IMR-90 (cell line): ENCODE measurements at regions not wholly inside any gene's neighbourhood (a gene's known extent, or its start where the extent isn't known, plus 50 kb on each side); places are given as distances from the start of the nearest gene placed in this dataset.

Experiments used
- ATAC-seq: fragments of 200-7000 bp; cut with Tn5 transposase; 2 replicates; pipeline ENCODE4 v1.9.1; 2020; ENCODE audit warnings: low read depth, mild to moderate bottlenecking, moderate library complexity
- BruUV-seq: library from RNA; stranded (reverse); fragments of 400-500 nt; replicated peaks from 2 replicates; lab custom pipeline; 2021; lab: Mats Ljungman, UMichigan
- CTCF ChIA-PET: fragments of 300-600 bp; formaldehyde crosslinking; extraction: SDS; loops from one replicate; lab custom pipeline; 2021; ENCODE audit warnings: antibody characterized with exemption; lab: Yijun Ruan, JAX
- POLR2A ChIA-PET: fragments of 300-600 bp; sonication (Branson Sonifier 250); formaldehyde crosslinking; loops from one replicate; lab custom pipeline; 2022; ENCODE audit warnings: antibody characterized with exemption; ENCODE audit not compliant: unreplicated experiment; lab: Charles Lee
- DNase-seq: peaks from one replicate; pipeline ENCODE4 v3.0.0; 2013
- H2AFZ ChIP-seq: replicated peaks from 2 replicates; pipeline ENCODE3; 2013; ENCODE audit warnings: low read length, mild to moderate bottlenecking; ENCODE audit not compliant: poor library complexity
- H2AK5ac ChIP-seq: 2 replicates; pipeline ENCODE4 v1.6.1; 2013; ENCODE audit warnings: low read depth, low read length, inconsistent platforms
- H2AK9ac ChIP-seq: replicated peaks from 2 replicates; pipeline ENCODE3; 2013; ENCODE audit warnings: mild to moderate bottlenecking, low read depth, low read length, moderate library complexity; ENCODE audit not compliant: poor library complexity
- H2BK120ac ChIP-seq: 2 replicates; pipeline ENCODE4 v1.6.1; 2013; ENCODE audit warnings: low read depth, low read length, inconsistent platforms
- H2BK15ac ChIP-seq: 3 replicates; pipeline ENCODE4 v1.6.1; 2013; ENCODE audit warnings: low read depth, low read length, inconsistent platforms
- H2BK20ac ChIP-seq: 2 replicates; pipeline ENCODE4 v1.6.1; 2013; ENCODE audit warnings: low read depth, mild to moderate bottlenecking, inconsistent platforms, low read length, moderate library complexity
- H2BK5ac ChIP-seq: 2 replicates; pipeline ENCODE4 v1.6.1; 2013; ENCODE audit warnings: mild to moderate bottlenecking, low read depth, low read length, inconsistent platforms; ENCODE audit not compliant: poor library complexity, severe bottlenecking
- H3K14ac ChIP-seq: replicated peaks from 2 replicates; pipeline ENCODE4 v1.6.1; 2013; ENCODE audit warnings: low read depth, low read length, inconsistent platforms
- H3K18ac ChIP-seq: 2 replicates; pipeline ENCODE4 v1.6.1; 2013; ENCODE audit warnings: low read depth, low read length, control low read depth
- H3K23ac ChIP-seq: 2 replicates; pipeline ENCODE4 v1.6.1; 2013; ENCODE audit warnings: low read depth, low read length, inconsistent platforms
- H3K27ac ChIP-seq: 2 replicates; pipeline ENCODE4 v1.5.1; 2013; ENCODE audit warnings: mild to moderate bottlenecking, control low read depth, low read length; ENCODE audit not compliant: insufficient read depth
- H3K27me3 ChIP-seq: 2 replicates; pipeline ENCODE4 v1.6.1; 2013; ENCODE audit warnings: low read length; ENCODE audit not compliant: control insufficient read depth, insufficient read depth
- H3K36me3 ChIP-seq: 2 replicates; pipeline ENCODE4 v1.6.1; 2013; ENCODE audit warnings: low read length, mixed read lengths; ENCODE audit not compliant: control insufficient read depth, insufficient read depth
- H3K4ac ChIP-seq: 2 replicates; pipeline ENCODE4 v1.6.1; 2013; ENCODE audit warnings: low read depth, low read length, inconsistent platforms
- H3K4me1 ChIP-seq: 2 replicates; pipeline ENCODE4 v1.6.1; 2013; ENCODE audit warnings: low read length, mixed read lengths; ENCODE audit not compliant: control insufficient read depth, insufficient read depth
- H3K4me2 ChIP-seq: 2 replicates; pipeline ENCODE4 v1.6.1; 2013; ENCODE audit warnings: low read depth, mild to moderate bottlenecking, control low read depth, low read length, moderate library complexity
- H3K4me3 ChIP-seq: 2 replicates; pipeline ENCODE4 v1.5.1; 2013; ENCODE audit warnings: low read depth, mild to moderate bottlenecking, control low read depth, low read length, moderate library complexity; ENCODE audit not compliant: insufficient read depth
- H3K56ac ChIP-seq: 2 replicates; pipeline ENCODE4 v1.6.1; 2013; ENCODE audit warnings: low read length, inconsistent platforms; ENCODE audit not compliant: insufficient read depth; ENCODE audit errors: extremely low read depth
- H3K79me1 ChIP-seq, 2 experiments: 2 replicates each; pipeline ENCODE4 v1.6.1; 2013; ENCODE audit warnings: low read length in 2 of 2, inconsistent platforms in 1 of 2, low read depth in 1 of 2
- H3K9ac ChIP-seq: 2 replicates; pipeline ENCODE4 v1.6.1; 2013; ENCODE audit warnings: low read depth, low read length, control low read depth
- H3K9me1 ChIP-seq: 2 replicates; pipeline ENCODE4 v1.6.1; 2013; ENCODE audit warnings: low read length, inconsistent platforms; ENCODE audit not compliant: insufficient read depth
- H3K9me3 ChIP-seq: 2 replicates; pipeline ENCODE4 v1.6.1; 2013; ENCODE audit warnings: low read length; ENCODE audit not compliant: control insufficient read depth, insufficient read depth
- H4K20me1 ChIP-seq: 2 replicates; pipeline ENCODE4 v1.6.1; 2013; ENCODE audit warnings: low read length, inconsistent platforms; ENCODE audit not compliant: insufficient read depth
- H4K5ac ChIP-seq: 2 replicates; pipeline ENCODE4 v1.6.1; 2013; ENCODE audit warnings: mild to moderate bottlenecking, low read depth, low read length, control low read depth
- H4K8ac ChIP-seq, 2 experiments: 2 replicates each; pipeline ENCODE4 v1.6.1; 2013; ENCODE audit warnings: low read depth in 2 of 2, low read length in 2 of 2, control low read depth in 1 of 2, inconsistent platforms in 1 of 2
- H4K91ac ChIP-seq: 2 replicates; pipeline ENCODE4 v1.6.1; 2013; ENCODE audit warnings: low read depth, low read length, inconsistent platforms; ENCODE audit not compliant: insufficient read depth
- BHLHE40 ChIP-seq: fragments of 150-350 bp; IDR thresholded peaks from 2 replicates; pipeline ENCODE4 v1.6.1; 2016; ENCODE audit warnings: mild to moderate bottlenecking, low read depth, low read length
- CEBPB ChIP-seq: IDR thresholded peaks from 2 replicates; pipeline ENCODE4 v1.6.1; 2012; ENCODE audit warnings: low read depth, low read length, improper control_type of control experiment
- CHD1 ChIP-seq: IDR thresholded peaks from 2 replicates; pipeline ENCODE4 v1.6.1; 2012; ENCODE audit warnings: low read depth, low read length, improper control_type of control experiment
- CTCF ChIP-seq: conservative IDR thresholded peaks from 2 replicates; pipeline ENCODE4 v1.5.1; 2012; ENCODE audit warnings: mild to moderate bottlenecking, low read depth, low read length, improper control_type of control experiment
- ELK1 ChIP-seq: fragments of 150-350 bp; IDR thresholded peaks from 2 replicates; pipeline ENCODE4 v1.6.1; 2016; ENCODE audit warnings: low read depth, mild to moderate bottlenecking, low read length, moderate library complexity, borderline replicate concordance
- FOS ChIP-seq: fragments of 150-350 bp; IDR thresholded peaks from 2 replicates; pipeline ENCODE4 v1.6.1; 2016; ENCODE audit warnings: low read depth, low read length
- MAFK ChIP-seq: IDR thresholded peaks from 2 replicates; pipeline ENCODE4 v1.6.1; 2012; ENCODE audit warnings: low read depth, low read length, improper control_type of control experiment
- MAZ ChIP-seq: IDR thresholded peaks from 2 replicates; pipeline ENCODE4 v1.6.1; 2012; ENCODE audit warnings: low read depth, mild to moderate bottlenecking, low read length, improper control_type of control experiment, moderate library complexity, borderline replicate concordance
- MXI1 ChIP-seq: IDR thresholded peaks from 2 replicates; pipeline ENCODE4 v1.6.1; 2012; ENCODE audit warnings: low read depth, mild to moderate bottlenecking, low read length, moderate library complexity, borderline replicate concordance
- NFE2L2 ChIP-seq: fragments of 150-350 bp; IDR thresholded peaks from 2 replicates; pipeline ENCODE4 v1.6.1; 2016; ENCODE audit warnings: low read depth, mild to moderate bottlenecking, low read length
- POLR2A ChIP-seq: IDR thresholded peaks from 2 replicates; pipeline ENCODE4 v1.6.1; 2012; ENCODE audit warnings: mild to moderate bottlenecking, low read depth, low read length
- RAD21 ChIP-seq: IDR thresholded peaks from 2 replicates; pipeline ENCODE4 v1.6.1; 2012; ENCODE audit warnings: low read length, improper control_type of control experiment
- RCOR1 ChIP-seq: IDR thresholded peaks from 2 replicates; pipeline ENCODE4 v1.6.1; 2012; ENCODE audit warnings: mild to moderate bottlenecking, low read length, improper control_type of control experiment; ENCODE audit not compliant: insufficient replicate concordance
- RFX5 ChIP-seq: IDR thresholded peaks from 2 replicates; pipeline ENCODE4 v1.8.0; 2012; ENCODE audit warnings: low read depth, mild to moderate bottlenecking, low read length, moderate library complexity
- SMC3 ChIP-seq: fragments of 150-350 bp; IDR thresholded peaks from 2 replicates; pipeline ENCODE4 v1.6.1; 2016; ENCODE audit warnings: low read depth, mild to moderate bottlenecking, antibody characterized with exemption, low read length, moderate library complexity
- USF2 ChIP-seq: fragments of 150-350 bp; IDR thresholded peaks from 2 replicates; pipeline ENCODE4 v1.6.1; 2017; ENCODE audit warnings: mild to moderate bottlenecking, antibody characterized with exemption, low read length, low read depth
- WGBS, 2 experiments: methylation state at CpG; one replicate each; pipeline versions ENCODE4 v1.1.5 to v1.1.7; 2013; ENCODE audit warnings: missing lambda C conversion rate in 2 of 2; ENCODE audit not compliant: insufficient read length in 1 of 2; ENCODE audit errors: extremely low coverage in 2 of 2; 5-methylcytosine and 5-hydroxymethylcytosine counted together
- dilution Hi-C: fragments of 300-500 bp; cut with HindIII; formaldehyde crosslinking; loops from one replicate; pipeline ENCODE4 v1.14.3; 2018; ENCODE audit warnings: low sequenced_read_pairs; ENCODE audit not compliant: unreplicated experiment
- in situ Hi-C: fragments of 300-500 bp; cut with MboI; formaldehyde crosslinking; loops from 3 replicates; pipeline ENCODE4 v1.14.3; 2019; ENCODE audit warnings: low sequenced_read_pairs, inconsistent platforms, mixed read lengths
- intact Hi-C: fragments of 100-400 bp; cut with micrococcal nuclease; formaldehyde crosslinking; loops from 2 replicates; pipeline ENCODE4 v1.10.0; 2022

GRCh38 chr18:46282646-46283045, 178.5 kb downstream of the HAUS1 start:
- Histone ChIP-seq H3K9me1 (peaks cover 16% of the 10 kb centered on the region), H3K9ac (no peak overlapping the region), H4K5ac (no peak overlapping the region), H3K4me2 (no peak overlapping the region), H3K27ac (no peak overlapping the region), H4K8ac (no peak overlapping the region), H3K18ac (no peak overlapping the region), H3K9me3 (no peaks in the 10 kb centered on the region), H2BK20ac (no peak overlapping the region), H4K20me1 (no peaks in the 10 kb centered on the region), H3K79me1 (no peaks in the 10 kb centered on the region), H3K23ac (no peak overlapping the region), H2AK5ac (no peak overlapping the region), H3K4me1 (peaks cover 12% of the 10 kb centered on the region), H3K4me3 (no peak overlapping the region), H3K14ac (no peak overlapping the region), H2BK120ac (no peak overlapping the region), H2BK5ac (no peak overlapping the region), H2AK9ac (no peak overlapping the region), H2BK15ac (no peak overlapping the region), H4K91ac (no peak overlapping the region), H3K27me3 (no peaks in the 10 kb centered on the region), H3K56ac (no peak overlapping the region), H3K36me3 (no peaks in the 10 kb centered on the region), H3K4ac (no peak overlapping the region), H2AFZ (no peak overlapping the region)
- DNase-seq, result no peak
- CTCF ChIA-PET, result interaction anchor here (0.8 kb wide), 1 partner anchor 109 kb away, joined by 3 read pairs; a partner anchor contains a TSS
- intact Hi-C loops, result no loop called here
- POLR2A ChIA-PET, result no interaction called here
- no TSS peak for BruUV-seq
- dilution Hi-C loops, result no loop called here
- no peak for ATAC-seq
- 91% methylated on average over 3 of the region's 7 CpGs; no CpG with 5 or more reads in 1 of the 2 experiments for WGBS, 2 experiments
- TF ChIP-seq MAZ (no peak), ELK1 (no peak), BHLHE40 (no peak), NFE2L2 (no peak), RFX5 (no peak), CTCF (no peak), USF2 (no peak), CHD1 (no peak), MXI1 (no peak), MAFK (no peak), POLR2A (no peak), FOS (no peak), CEBPB (no peak), RCOR1 (no peak), SMC3 (no peak), RAD21 (no peak)
- in situ Hi-C loops, result loop anchor here (10.0 kb wide), 1 partner anchor 202 kb away; no protein-coding TSS in a partner anchor
